ENCODE measurements at regions not wholly inside any gene's neighbourhood (a gene's known extent, or its start where the extent isn't known, plus 50 kb on each side); places are given as distances from the start of the nearest gene placed in this dataset.
"Not testable (repeated sequence)": the region's sequence is repeated elsewhere in the genome, so short reads cannot be mapped to it uniquely, and the experiment has no call there.

GRCh38 chr11:116030697-116031331 is 526.6 kb upstream of the CADM1 start:
- H3K9me3 ChIP-seq (ENCODE audit: insufficient read depth, low read length): no peaks in the 10 kb centered on the region
- peaks cover 24% of the 10 kb centered on the region for H3K4me1 ChIP-seq (ENCODE audit: low read length)
- no peaks in the 10 kb centered on the region for H4K20me1 ChIP-seq (ENCODE audit: insufficient read depth, low read length)
- H3K79me2 ChIP-seq (ENCODE audit: low read length): no peaks in the 10 kb centered on the region
- no peak for TF ChIP-seq EZH2phosphoT487 (IDR thresholded peaks at IDR 0.05; ENCODE audit: low read depth)
- no peak for TF ChIP-seq CTCF (IDR thresholded peaks at IDR 0.05; ENCODE audit: low read depth, low read length)
- peak overlapping the region; percentile 41 for H3K4me2 ChIP-seq (ENCODE audit: low read length)
- no peak overlapping the region for H2AFZ ChIP-seq (ENCODE audit: low read depth, low read length)
- no peak overlapping the region for H3K9ac ChIP-seq (ENCODE audit: low read length)
- H3K4me3 ChIP-seq (ENCODE audit: low read length): peak overlapping the region; percentile 19
- H3K27ac ChIP-seq (ENCODE audit: low read length): peak overlapping the region; percentile 76
- no peaks in the 10 kb centered on the region for H3K36me3 ChIP-seq (replicated peaks; ENCODE audit: low read depth, low read length)
- H3K27me3 ChIP-seq (ENCODE audit: low read depth, low read length): no peaks in the 10 kb centered on the region

- peaks cover 20% of the 10 kb centered on the region for H3K4me1 ChIP-seq (ENCODE audit: low read length)
- H3K79me2 ChIP-seq (ENCODE audit: low read length); H3K9ac ChIP-seq (ENCODE audit: low read length); H3K27ac ChIP-seq (ENCODE audit: low read length); H2AFZ ChIP-seq (ENCODE audit: low read depth, low read length); H3K27me3 ChIP-seq (ENCODE audit: low read depth, low read length); H3K4me3 ChIP-seq (ENCODE audit: low read length); H3K9me3 ChIP-seq (ENCODE audit: insufficient read depth, low read length); H4K20me1 ChIP-seq (ENCODE audit: insufficient read depth, low read length); H3K4me2 ChIP-seq (ENCODE audit: low read length); H3K36me3 ChIP-seq (replicated peaks; ENCODE audit: low read depth, low read length): not testable (repeated sequence)
Measured at GRCh38 chr11:116028506-116028905, 524.3 kb upstream of the CADM1 start.

- no peak overlapping the region for H2AFZ ChIP-seq (ENCODE audit: low read depth, low read length)
- no peak overlapping the region for H3K9ac ChIP-seq (ENCODE audit: low read length)
- no peak overlapping the region for H3K4me2 ChIP-seq (ENCODE audit: low read length)
- TF ChIP-seq CTCF (IDR thresholded peaks at IDR 0.05; ENCODE audit: low read depth, low read length) (no peak), EZH2phosphoT487 (IDR thresholded peaks at IDR 0.05; ENCODE audit: low read depth) (no peak)
- no peak overlapping the region for H3K4me3 ChIP-seq (ENCODE audit: low read length)
- no peak overlapping the region for H3K27ac ChIP-seq (ENCODE audit: low read length)
- H3K4me1 ChIP-seq (ENCODE audit: low read length): peaks cover 40% of the 10 kb centered on the region
- no peaks in the 10 kb centered on the region for H3K9me3 ChIP-seq (ENCODE audit: insufficient read depth, low read length)
- H4K20me1 ChIP-seq (ENCODE audit: insufficient read depth, low read length): peaks cover 3% of the 10 kb centered on the region; the same call in 1 of the 2 replicates
- H3K36me3 ChIP-seq (replicated peaks; ENCODE audit: low read depth, low read length): no peaks in the 10 kb centered on the region
- no peaks in the 10 kb centered on the region for H3K79me2 ChIP-seq (ENCODE audit: low read length)
- H3K27me3 ChIP-seq (ENCODE audit: low read depth, low read length): no peaks in the 10 kb centered on the region
Measured at GRCh38 chr11:115999437-115999836, 495.2 kb upstream of the CADM1 start.

- Histone ChIP-seq H3K36me3 (replicated peaks; ENCODE audit: low read depth, low read length) (no peaks in the 10 kb centered on the region), H3K27me3 (ENCODE audit: low read depth, low read length) (no peaks in the 10 kb centered on the region), H3K9ac (ENCODE audit: low read length) (peak overlapping the region; percentile 59; the same call in 1 of the 2 replicates), H3K79me2 (ENCODE audit: low read length) (no peaks in the 10 kb centered on the region), H3K4me3 (ENCODE audit: low read length) (peak overlapping the region; percentile 45), H2AFZ (ENCODE audit: low read depth, low read length) (no peak overlapping the region), H3K9me3 (ENCODE audit: insufficient read depth, low read length) (no peaks in the 10 kb centered on the region), H4K20me1 (ENCODE audit: insufficient read depth, low read length) (peaks cover 3% of the 10 kb centered on the region; the same call in 1 of the 2 replicates), H3K27ac (ENCODE audit: low read length) (peak overlapping the region; percentile 92), H3K4me2 (ENCODE audit: low read length) (peak overlapping the region; percentile 77), H3K4me1 (ENCODE audit: low read length) (peaks cover 44% of the 10 kb centered on the region)
- TF ChIP-seq CTCF (IDR thresholded peaks at IDR 0.05; ENCODE audit: low read depth, low read length) (no peak), EZH2phosphoT487 (IDR thresholded peaks at IDR 0.05; ENCODE audit: low read depth) (no peak)
Measured at GRCh38 chr11:115996808-115997188, 492.6 kb upstream of the CADM1 start.

Data from OCI-LY3 (cell line).